Activated T-helper 2 cell treated with anti-CD3 and anti-CD28 coated beads, Interferon-gamma antibody, Interleukin-2, Interleukin-4, amounts not matched to agents 10 μg/mL and 5 μg/mL and 100 μg/mL, durations not matched to agents 14 hours and 24 hours and 36 hours (primary cell): ENCODE measurements at regions not wholly inside any gene's neighbourhood (a gene's known extent, or its start where the extent isn't known, plus 50 kb on each side); places are given as distances from the start of the nearest gene placed in this dataset.

ENCODE experiments used
- DNase-seq: peaks from one replicate; pipeline ENCODE4 v3.0.0; 2021; ENCODE audit warnings: low spot score
- H3K27ac Mint-ChIP-seq: one replicate; pipeline ENCODE4 v1.8.0; 2021; ENCODE audit warnings: mixed read lengths
- H3K27me3 Mint-ChIP-seq: one replicate; pipeline ENCODE4 v1.8.0; 2021; ENCODE audit warnings: low read depth, mixed read lengths
- H3K36me3 Mint-ChIP-seq: one replicate; pipeline ENCODE4 v1.8.0; 2021; ENCODE audit warnings: low read depth, mixed read lengths
- H3K4me1 Mint-ChIP-seq: one replicate; pipeline ENCODE4 v1.8.0; 2021; ENCODE audit warnings: low read depth, mixed read lengths
- H3K4me3 Mint-ChIP-seq: one replicate; pipeline ENCODE4 v1.8.0; 2021; ENCODE audit warnings: low read depth, mild to moderate bottlenecking, moderate library complexity, mixed read lengths
- H3K9me3 Mint-ChIP-seq: one replicate; pipeline ENCODE4 v1.8.0; 2021; ENCODE audit warnings: mixed read lengths
- intact Hi-C: fragments of 100-400 bp; cut with micrococcal nuclease; formaldehyde crosslinking; loops from one replicate; pipeline ENCODE4 v1.15.1; 2023

DNA sequence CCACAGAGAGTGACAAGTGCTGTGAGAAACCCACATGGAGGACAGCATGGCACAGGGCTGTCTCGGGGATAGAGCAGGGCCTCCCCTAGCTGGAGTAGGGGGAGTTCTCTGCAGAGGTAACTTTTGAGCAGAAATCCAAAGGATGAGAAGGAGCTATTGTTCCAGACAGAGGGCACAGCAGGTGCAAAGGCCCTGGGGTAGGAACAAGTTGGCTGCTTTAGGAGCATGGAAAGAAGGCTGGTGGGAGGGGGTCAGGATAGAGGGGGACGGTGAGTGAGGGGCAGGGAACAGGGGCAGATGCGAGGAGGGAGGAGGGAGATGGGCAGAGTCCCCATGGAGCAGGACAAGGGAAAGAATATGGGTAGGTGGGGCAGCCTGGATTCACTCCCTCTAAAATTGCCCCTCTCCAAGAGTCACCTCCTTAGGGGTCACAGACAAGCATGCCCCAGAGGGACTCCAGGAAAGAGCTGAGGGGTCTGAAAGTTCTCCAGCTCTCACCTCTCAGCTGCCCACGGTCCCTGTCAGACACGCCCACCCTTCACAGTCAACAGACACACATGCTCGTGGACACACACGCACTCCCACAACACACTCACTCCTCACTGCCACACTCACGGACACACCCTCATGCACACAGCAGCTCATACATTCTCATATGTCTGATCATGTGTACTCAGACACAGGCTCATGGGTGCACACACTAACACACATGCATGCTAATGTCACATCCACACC, 110.7 kb downstream of the LITAF start:
- Mint-ChIP-seq H3K9me3 (peaks cover 10% of the 10 kb centered on the region), H3K4me1 (no peaks in the 10 kb centered on the region), H3K27me3 (no peaks in the 10 kb centered on the region), H3K36me3 (no peaks in the 10 kb centered on the region), H3K4me3 (no peak overlapping the region), H3K27ac (no peak overlapping the region)
- DNase-seq, result no peak
- intact Hi-C loops, result no loop called here

DNA sequence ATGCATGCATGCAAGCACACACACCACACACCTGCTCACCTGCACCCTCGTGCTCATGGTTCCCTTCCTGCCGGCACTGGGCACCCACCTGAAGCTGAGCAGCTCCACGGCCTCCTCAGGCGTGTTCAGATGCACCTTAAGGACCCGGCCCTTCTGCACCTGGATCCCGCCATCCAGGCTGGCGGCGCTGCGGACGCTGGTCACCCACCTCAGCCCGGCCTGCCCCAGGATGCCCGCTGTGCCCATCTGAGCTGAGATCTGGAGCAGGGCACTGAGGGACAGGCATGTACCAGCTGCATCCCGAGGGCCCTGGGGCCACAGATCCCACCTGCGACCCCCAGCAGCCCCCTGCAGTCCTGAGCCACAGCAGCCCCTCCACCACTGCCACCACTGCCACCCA, 110.0 kb downstream of the LITAF start:
- no peak overlapping the region for H3K27ac Mint-ChIP-seq
- DNase-seq, result no peak
- H3K27me3 Mint-ChIP-seq, result no peaks in the 10 kb centered on the region
- H3K4me3 Mint-ChIP-seq, result no peak overlapping the region
- intact Hi-C loops, result no loop called here
- no peaks in the 10 kb centered on the region for H3K4me1 Mint-ChIP-seq
- peaks cover 10% of the 10 kb centered on the region for H3K9me3 Mint-ChIP-seq
- H3K36me3 Mint-ChIP-seq, result no peaks in the 10 kb centered on the region

DNA sequence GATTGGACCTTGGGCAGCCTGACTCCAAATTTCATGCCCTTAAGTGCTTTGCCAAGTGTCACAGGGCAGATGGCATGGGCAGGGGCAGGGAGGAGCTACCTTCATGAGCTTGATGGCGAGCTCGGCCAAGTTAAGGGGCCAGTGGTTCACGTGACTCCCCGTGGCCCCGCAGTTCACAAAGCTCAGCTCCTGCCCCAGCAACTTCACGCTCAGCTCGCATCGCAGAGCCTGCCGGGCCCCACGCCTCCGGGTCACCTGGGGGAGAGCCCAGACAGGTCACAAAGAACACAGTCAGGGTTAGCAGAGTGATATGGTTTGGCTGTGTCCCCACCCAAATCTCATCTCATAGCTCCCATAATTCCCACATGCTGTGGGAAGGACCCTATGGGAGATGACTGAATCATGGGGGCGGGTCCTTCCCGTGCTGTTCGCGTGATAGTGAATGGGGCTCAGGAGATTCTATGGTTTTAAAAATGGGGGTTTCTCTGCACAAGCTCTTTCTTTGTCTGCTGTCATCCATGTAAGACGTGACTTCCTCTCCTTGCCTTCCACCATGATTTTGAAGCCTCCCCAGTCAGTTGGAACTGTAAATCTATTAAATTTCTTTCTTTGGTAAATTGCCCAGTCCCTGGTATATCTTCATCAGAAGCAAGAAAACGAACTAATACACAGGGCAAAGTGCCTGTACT, 108.1 kb downstream of the LITAF start:
- Mint-ChIP-seq H3K4me1 (no peaks in the 10 kb centered on the region), H3K4me3 (no peak overlapping the region), H3K9me3 (peaks cover 26% of the 10 kb centered on the region), H3K27ac (no peak overlapping the region), H3K27me3 (no peaks in the 10 kb centered on the region), H3K36me3 (peaks cover 5% of the 10 kb centered on the region)
- DNase-seq, result no peak
- intact Hi-C loops, result no loop called here

DNA sequence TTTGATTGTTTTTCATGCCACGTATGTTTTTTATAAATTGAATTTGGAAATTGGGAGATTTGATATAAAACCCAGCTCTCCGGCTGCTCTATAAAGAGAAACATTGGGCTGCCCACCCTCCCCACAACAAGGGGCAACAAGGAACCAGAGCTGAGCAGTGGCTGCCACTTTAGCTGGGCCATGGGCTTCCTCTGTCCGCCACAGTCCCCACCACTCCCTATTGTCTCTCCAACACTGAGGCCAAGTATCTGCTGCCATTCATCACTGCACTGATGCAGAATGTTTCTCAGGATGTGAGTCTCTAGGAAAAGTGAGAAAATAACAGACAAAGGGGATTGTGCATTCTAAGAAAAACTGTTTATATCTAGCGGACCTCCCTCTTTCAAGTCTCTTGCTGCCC, 106.8 kb downstream of the LITAF start:
- H3K9me3 Mint-ChIP-seq, result peaks cover 34% of the 10 kb centered on the region
- H3K36me3 Mint-ChIP-seq, result peaks cover 5% of the 10 kb centered on the region
- no peaks in the 10 kb centered on the region for H3K4me1 Mint-ChIP-seq
- no peaks in the 10 kb centered on the region for H3K27me3 Mint-ChIP-seq
- H3K4me3 Mint-ChIP-seq, result no peak overlapping the region
- DNase-seq, result no peak
- intact Hi-C loops, result no loop called here
- no peak overlapping the region for H3K27ac Mint-ChIP-seq

DNA sequence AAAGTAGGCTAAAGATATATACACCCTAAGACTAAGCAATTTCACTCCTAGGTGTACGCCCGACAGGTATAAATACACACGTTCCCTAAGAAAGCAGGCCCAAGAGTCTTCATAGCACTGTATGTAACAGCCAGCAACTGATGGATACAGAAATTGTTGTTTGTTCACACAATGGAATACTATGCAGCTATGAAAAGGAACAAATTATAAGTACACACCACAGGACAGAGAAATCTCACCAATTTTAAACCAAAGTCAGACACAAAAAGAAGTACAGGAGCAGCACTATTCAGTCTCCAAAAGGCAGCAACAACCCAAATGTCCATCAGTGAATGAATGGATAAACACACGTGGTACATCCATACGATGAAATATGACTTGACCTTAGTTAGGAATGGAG, 106.1 kb downstream of the LITAF start:
- intact Hi-C loops, result no loop called here
- Mint-ChIP-seq H3K9me3 (peaks cover 40% of the 10 kb centered on the region), H3K36me3 (peaks cover 5% of the 10 kb centered on the region), H3K27me3 (no peaks in the 10 kb centered on the region), H3K27ac (no peak overlapping the region), H3K4me1 (no peaks in the 10 kb centered on the region), H3K4me3 (no peak overlapping the region)
- no peak for DNase-seq

DNA sequence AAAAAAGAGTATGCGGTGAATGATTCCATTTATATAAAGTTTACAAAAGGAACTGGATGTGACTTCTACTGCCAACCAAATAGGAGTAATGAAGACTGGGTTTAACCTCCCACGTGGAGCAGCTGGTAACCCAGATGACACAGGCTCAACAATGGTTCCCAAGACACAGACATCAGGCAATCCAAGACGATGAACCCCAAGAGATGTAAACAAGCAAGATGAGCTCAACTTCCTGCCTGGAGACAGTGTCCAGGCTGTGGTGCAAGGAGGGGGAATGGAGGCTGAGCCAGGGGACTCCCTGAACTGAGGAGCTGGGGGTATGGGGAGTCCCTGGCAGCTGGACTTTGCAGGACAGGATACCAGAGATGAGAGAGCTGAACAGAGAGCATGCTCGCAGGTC, 104.7 kb downstream of the LITAF start:
- Mint-ChIP-seq H3K27me3 (no peaks in the 10 kb centered on the region), H3K27ac (no peak overlapping the region), H3K4me3 (no peak overlapping the region), H3K9me3 (peaks cover 47% of the 10 kb centered on the region), H3K4me1 (no peaks in the 10 kb centered on the region), H3K36me3 (peaks cover 5% of the 10 kb centered on the region)
- DNase-seq, result no peak
- intact Hi-C loops, result no loop called here

DNA sequence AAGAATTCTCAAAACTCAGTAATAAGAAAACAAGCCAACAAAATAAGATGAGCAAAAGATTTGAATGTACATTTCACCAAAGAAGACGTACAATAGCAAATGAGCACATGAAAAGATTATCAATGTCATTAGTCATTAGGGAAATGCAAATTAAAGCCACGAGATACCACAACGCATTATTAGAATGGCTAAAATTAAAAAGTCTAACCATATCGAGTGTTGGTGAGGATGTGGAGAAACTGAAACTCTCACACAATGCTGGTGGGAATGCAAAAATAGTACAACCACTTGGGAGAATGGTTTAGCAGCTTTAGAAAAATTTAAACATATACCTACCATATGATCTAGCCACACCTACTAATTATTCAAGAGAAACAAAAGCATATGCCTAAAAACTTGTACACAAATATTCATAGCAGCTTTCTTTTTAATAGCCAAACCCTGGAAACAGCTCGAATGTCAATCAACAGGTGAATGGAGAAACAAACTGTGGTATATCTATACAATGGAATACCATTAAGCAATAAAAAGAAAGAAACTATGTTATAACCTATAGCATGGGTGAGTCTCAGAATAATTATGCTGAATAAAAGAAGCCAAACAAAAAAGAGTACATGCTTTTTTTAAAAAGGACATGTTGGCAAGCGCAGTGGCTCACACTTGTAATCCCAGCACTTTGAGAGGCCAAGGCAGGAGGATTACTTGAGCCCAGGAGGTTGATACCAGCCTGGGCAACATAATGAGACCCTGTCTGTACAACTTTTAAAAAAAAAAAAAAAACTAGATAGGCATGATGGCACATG, 103.6 kb downstream of the LITAF start:
- Mint-ChIP-seq H3K4me1 (no peaks in the 10 kb centered on the region), H3K4me3 (no peak overlapping the region), H3K9me3 (peaks cover 47% of the 10 kb centered on the region), H3K27me3 (no peaks in the 10 kb centered on the region), H3K36me3 (peaks cover 5% of the 10 kb centered on the region), H3K27ac (no peak overlapping the region)
- DNase-seq, result no peak
- intact Hi-C loops, result no loop called here

DNA sequence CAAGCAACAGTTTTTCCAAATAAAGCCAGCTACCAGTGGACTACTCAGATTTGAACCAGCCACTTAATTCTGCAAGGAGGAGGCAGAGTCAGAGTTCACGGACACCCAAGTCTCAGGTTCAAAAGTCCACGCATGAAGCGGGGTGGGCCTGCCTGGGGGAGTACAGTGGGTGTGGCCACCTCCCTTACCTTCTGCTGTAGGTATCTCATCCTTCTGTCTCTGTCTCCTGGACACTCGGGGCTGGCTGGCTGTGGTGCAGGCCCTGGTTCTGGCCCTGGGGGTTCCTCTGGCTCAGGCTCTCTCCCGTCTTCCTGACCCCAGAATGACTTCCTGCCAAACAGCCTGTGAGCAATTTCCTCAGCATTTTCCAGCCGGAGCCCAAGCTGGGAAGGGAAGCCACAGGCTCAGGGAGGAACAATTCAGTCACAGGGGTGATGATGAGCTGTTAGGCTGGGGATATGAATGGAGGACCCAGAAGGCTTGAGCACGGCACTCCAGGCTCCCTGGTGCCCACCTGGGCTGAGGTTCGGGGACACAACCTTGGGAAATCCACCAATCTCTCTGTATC, 101.9 kb downstream of the LITAF start:
- peaks cover 47% of the 10 kb centered on the region for H3K9me3 Mint-ChIP-seq

DNA sequence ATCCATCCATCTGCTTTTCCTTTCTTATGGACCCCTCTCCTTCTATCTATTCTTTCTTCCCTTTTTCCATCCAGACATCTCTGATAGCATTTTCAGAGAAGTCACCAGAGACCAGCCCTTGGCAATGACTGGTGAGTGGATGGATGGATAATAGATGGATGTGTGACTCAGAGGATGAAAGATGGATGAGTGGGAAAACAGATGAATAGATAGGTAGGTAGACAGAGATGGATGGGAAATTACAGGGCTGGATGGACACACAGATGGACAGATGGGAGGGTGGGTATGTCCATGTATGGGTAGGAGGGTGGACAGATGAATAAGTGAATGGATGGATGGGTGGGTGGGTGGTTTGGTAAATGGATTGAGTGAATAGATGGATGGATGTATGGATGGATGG, 101.0 kb downstream of the LITAF start:
- Mint-ChIP-seq H3K9me3 (peaks cover 41% of the 10 kb centered on the region), H3K27ac (no peak overlapping the region), H3K4me3 (no peak overlapping the region), H3K27me3 (no peaks in the 10 kb centered on the region), H3K36me3 (peaks cover 5% of the 10 kb centered on the region), H3K4me1 (no peaks in the 10 kb centered on the region)
- DNase-seq, result no peak
- intact Hi-C loops, result no loop called here

More for the DNA sequence above, 101.9 kb downstream of the LITAF start:
- DNase-seq, result no peak
- no peak overlapping the region for H3K27ac Mint-ChIP-seq
- H3K4me3 Mint-ChIP-seq, result no peak overlapping the region
- intact Hi-C loops, result no loop called here
- no peaks in the 10 kb centered on the region for H3K27me3 Mint-ChIP-seq
- no peaks in the 10 kb centered on the region for H3K4me1 Mint-ChIP-seq
- H3K36me3 Mint-ChIP-seq, result peaks cover 5% of the 10 kb centered on the region

DNA sequence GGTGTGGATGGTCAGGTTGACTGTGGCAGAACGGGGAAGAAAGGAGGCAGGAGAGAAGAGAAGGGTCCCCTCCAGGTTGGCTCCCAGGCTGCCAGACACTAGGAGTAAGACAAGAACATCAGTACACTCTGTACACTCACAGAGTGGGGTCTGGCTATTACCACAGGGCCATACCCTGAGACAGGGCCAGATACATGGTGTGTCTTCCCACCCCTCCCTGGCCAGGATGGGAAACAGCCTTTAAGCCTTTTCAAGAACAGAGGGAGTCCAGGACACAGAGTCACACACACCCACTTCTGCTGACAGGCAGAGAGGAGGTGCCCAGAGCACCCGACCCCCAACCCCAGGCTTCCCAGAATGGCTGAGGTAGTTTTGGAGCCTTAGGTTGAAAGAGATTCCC, 99.4 kb downstream of the LITAF start:
- intact Hi-C loops, result no loop called here
- Mint-ChIP-seq H3K27me3 (no peaks in the 10 kb centered on the region), H3K4me3 (no peak overlapping the region), H3K27ac (no peak overlapping the region), H3K9me3 (peaks cover 32% of the 10 kb centered on the region), H3K4me1 (no peaks in the 10 kb centered on the region), H3K36me3 (peaks cover 5% of the 10 kb centered on the region)
- DNase-seq, result no peak

DNA sequence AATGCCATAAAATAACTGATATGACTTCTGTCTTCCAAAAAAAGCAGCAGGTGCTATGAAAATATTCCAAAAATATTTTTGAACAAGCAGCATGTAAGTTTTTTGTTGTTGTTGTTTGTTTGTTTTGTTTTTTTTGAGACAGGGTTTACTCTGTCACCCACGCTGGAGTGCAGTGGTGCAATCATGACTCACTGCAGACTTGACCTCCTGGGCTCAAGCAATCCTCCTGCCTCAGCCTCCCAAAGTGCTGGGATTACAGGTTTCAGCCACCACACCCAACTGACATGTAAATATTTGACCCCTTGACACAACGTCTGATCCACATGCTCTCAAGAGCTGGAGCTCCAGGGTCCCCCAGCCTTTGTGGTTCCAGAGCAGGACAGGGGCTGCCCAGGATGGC, 98.4 kb downstream of the LITAF start:
- peaks cover 22% of the 10 kb centered on the region for H3K9me3 Mint-ChIP-seq
- no peak overlapping the region for H3K27ac Mint-ChIP-seq
- no peaks in the 10 kb centered on the region for H3K27me3 Mint-ChIP-seq
- H3K36me3 Mint-ChIP-seq, result no peaks in the 10 kb centered on the region
- no peak overlapping the region for H3K4me3 Mint-ChIP-seq
- no peaks in the 10 kb centered on the region for H3K4me1 Mint-ChIP-seq
- intact Hi-C loops, result no loop called here
- DNase-seq, result no peak

DNA sequence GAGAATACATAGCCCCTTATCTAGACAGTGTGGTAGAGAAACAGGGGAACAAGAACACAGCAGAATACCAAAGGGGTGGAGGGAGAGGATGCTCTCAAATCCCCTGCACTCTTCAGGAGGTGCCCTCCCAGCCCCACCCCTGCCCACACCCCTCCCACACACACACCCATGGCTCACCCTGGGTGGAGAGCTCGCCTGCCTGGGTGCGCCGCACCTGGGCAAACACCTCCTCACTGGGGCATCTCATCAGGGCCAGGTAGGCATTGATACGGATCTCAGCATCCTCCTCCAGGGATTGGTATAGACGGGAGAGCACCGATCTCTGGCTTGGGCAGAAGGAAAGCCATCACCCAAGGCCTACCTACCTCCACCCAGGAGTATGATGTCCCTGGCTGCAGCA, 95.2 kb downstream of the LITAF start:
- no peaks in the 10 kb centered on the region for H3K9me3 Mint-ChIP-seq
- no peaks in the 10 kb centered on the region for H3K27me3 Mint-ChIP-seq
- no peak for DNase-seq
- H3K36me3 Mint-ChIP-seq, result no peaks in the 10 kb centered on the region
- intact Hi-C loops, result no loop called here
- H3K27ac Mint-ChIP-seq, result no peak overlapping the region
- H3K4me3 Mint-ChIP-seq, result no peak overlapping the region
- H3K4me1 Mint-ChIP-seq, result peaks cover 11% of the 10 kb centered on the region
